Activated CD8-positive, alpha-beta memory T cell treated with anti-CD3 and anti-CD28 coated beads, Interleukin-2, amount 10 ng/mL, durations not matched to agents 7 days and 5 days (primary cell): ENCODE measurements at regions not wholly inside any gene's neighbourhood (a gene's known extent, or its start where the extent isn't known, plus 50 kb on each side); places are given as distances from the start of the nearest gene placed in this dataset.
"Not testable (repeated sequence)": the region's sequence is repeated elsewhere in the genome, so short reads cannot be mapped to it uniquely, and the experiment has no call there.

ENCODE experiments used
- ATAC-seq: fragments of 150-1000 bp; cut with Tn5 transposase; one replicate; pipeline ENCODE4 v1.10.0; 2021; ENCODE audit warnings: moderate library complexity
- CTCF ChIA-PET: fragments of 350-600 bp; sonication (Branson Sonifier 250); formaldehyde crosslinking; loops from one replicate; lab custom pipeline; 2021; ENCODE audit warnings: antibody characterized with exemption; lab: Charles Lee
- DNase-seq: peaks from one replicate; pipeline ENCODE4 v3.0.0-alpha.2; 2020
- H3K27ac Mint-ChIP-seq: one replicate; pipeline ENCODE4 v1.8.0; 2021; ENCODE audit warnings: mild to moderate bottlenecking, mixed read lengths
- H3K27me3 Mint-ChIP-seq: one replicate; pipeline ENCODE4 v1.8.0; 2021; ENCODE audit warnings: mixed read lengths
- H3K36me3 Mint-ChIP-seq: one replicate; pipeline ENCODE4 v1.8.0; 2021; ENCODE audit warnings: mild to moderate bottlenecking, mixed read lengths
- H3K4me1 Mint-ChIP-seq: one replicate; pipeline ENCODE4 v1.8.0; 2021; ENCODE audit warnings: mixed read lengths
- H3K4me3 Mint-ChIP-seq: one replicate; pipeline ENCODE4 v1.8.0; 2021; ENCODE audit warnings: mild to moderate bottlenecking, moderate library complexity, mixed read lengths
- H3K9me3 Mint-ChIP-seq: one replicate; pipeline ENCODE4 v1.8.0; 2022; ENCODE audit warnings: low read depth, mixed read lengths

DNA sequence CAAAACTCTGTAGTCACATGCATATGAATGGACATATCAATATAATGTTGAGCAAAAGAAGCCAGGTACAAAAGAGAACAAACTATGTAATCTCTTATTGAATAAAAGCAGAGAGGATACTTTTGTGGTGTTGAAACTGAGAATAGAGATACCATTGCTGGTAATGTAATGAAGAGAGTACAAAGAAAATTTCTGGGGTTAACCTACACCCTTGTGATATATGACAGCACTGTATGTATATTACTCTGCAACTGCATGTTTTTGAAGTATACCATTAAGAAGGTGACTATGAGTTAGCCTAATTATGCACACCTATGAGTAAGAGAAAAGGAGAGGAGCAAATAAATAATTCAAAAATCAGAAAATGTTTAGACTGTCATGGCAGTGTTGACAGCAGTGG is 268.8 kb upstream of the DEFB112 start:
- H3K4me1 Mint-ChIP-seq = no peaks in the 10 kb centered on the region
- no peaks in the 10 kb centered on the region for H3K27me3 Mint-ChIP-seq
- H3K4me3 Mint-ChIP-seq = no peak overlapping the region
- CTCF ChIA-PET = no interaction called here
- H3K9me3 Mint-ChIP-seq = peaks cover 1% of the 10 kb centered on the region
- no peak for ATAC-seq
- H3K36me3 Mint-ChIP-seq = no peaks in the 10 kb centered on the region
- H3K27ac Mint-ChIP-seq = no peak overlapping the region
- DNase-seq = no peak

DNA sequence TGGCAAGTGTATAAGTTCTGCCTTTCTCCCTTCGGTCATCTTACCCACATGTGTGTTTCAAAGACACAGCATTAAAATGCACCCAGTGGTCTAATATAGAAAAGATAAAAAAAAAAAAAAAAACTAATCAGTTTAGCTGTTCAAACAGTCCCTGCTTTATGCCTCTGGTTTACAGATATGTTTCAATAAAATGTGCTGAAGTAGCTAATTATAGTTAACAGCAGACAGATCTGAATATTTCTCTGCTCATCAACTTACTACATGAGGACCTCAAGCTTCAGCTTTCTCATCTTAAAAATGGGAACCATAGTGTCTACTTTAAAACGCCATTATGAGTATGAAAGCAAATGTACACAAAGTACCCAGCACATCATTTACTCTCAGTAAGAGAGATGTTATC is 280.6 kb upstream of the DEFB112 start:
- no peaks in the 10 kb centered on the region for H3K4me1 Mint-ChIP-seq
- no peaks in the 10 kb centered on the region for H3K27me3 Mint-ChIP-seq
- H3K4me3 Mint-ChIP-seq = no peak overlapping the region
- ATAC-seq = no peak
- no peaks in the 10 kb centered on the region for H3K36me3 Mint-ChIP-seq
- peaks cover 10% of the 10 kb centered on the region for H3K9me3 Mint-ChIP-seq
- no peak for DNase-seq
- CTCF ChIA-PET = no interaction called here
- no peak overlapping the region for H3K27ac Mint-ChIP-seq

GRCh38 chr6:50330963-50331362 is 281.2 kb upstream of the DEFB112 start:
- H3K4me1 Mint-ChIP-seq = no peaks in the 10 kb centered on the region
- no peak overlapping the region for H3K27ac Mint-ChIP-seq
- DNase-seq (no peak), ATAC-seq (no peak)
- no peak overlapping the region for H3K4me3 Mint-ChIP-seq
- H3K9me3 Mint-ChIP-seq = peaks cover 6% of the 10 kb centered on the region
- CTCF ChIA-PET = no interaction called here
- H3K27me3 Mint-ChIP-seq = no peaks in the 10 kb centered on the region
- H3K36me3 Mint-ChIP-seq = no peaks in the 10 kb centered on the region

- ATAC-seq = no peak
- DNase-seq = no peak
- Mint-ChIP-seq H3K9me3 (no peaks in the 10 kb centered on the region), H3K27me3 (no peaks in the 10 kb centered on the region), H3K36me3 (no peaks in the 10 kb centered on the region), H3K4me3 (no peak overlapping the region), H3K27ac (no peak overlapping the region), H3K4me1 (no peaks in the 10 kb centered on the region)
- CTCF ChIA-PET = no interaction called here
Measured at GRCh38 chr6:50333696-50334095, 284.0 kb upstream of the DEFB112 start.

- H3K27me3 Mint-ChIP-seq = no peaks in the 10 kb centered on the region
- no peak overlapping the region for H3K27ac Mint-ChIP-seq
- H3K4me1 Mint-ChIP-seq = no peaks in the 10 kb centered on the region
- no peaks in the 10 kb centered on the region for H3K36me3 Mint-ChIP-seq
- no peak for DNase-seq
- no peaks in the 10 kb centered on the region for H3K9me3 Mint-ChIP-seq
- H3K4me3 Mint-ChIP-seq = no peak overlapping the region
- no peak for ATAC-seq
- CTCF ChIA-PET = no interaction called here
Measured at GRCh38 chr6:50337532-50338122, 287.9 kb upstream of the DEFB112 start.

GRCh38 chr6:50353603-50354002 is 303.9 kb upstream of the DEFB112 start:
- no peaks in the 10 kb centered on the region for H3K27me3 Mint-ChIP-seq
- peaks cover 3% of the 10 kb centered on the region for H3K9me3 Mint-ChIP-seq
- no peak overlapping the region for H3K4me3 Mint-ChIP-seq
- H3K27ac Mint-ChIP-seq = no peak overlapping the region
- DNase-seq = no peak
- H3K4me1 Mint-ChIP-seq = no peaks in the 10 kb centered on the region
- no peaks in the 10 kb centered on the region for H3K36me3 Mint-ChIP-seq
- ATAC-seq = no peak
- CTCF ChIA-PET = no interaction called here

DNA sequence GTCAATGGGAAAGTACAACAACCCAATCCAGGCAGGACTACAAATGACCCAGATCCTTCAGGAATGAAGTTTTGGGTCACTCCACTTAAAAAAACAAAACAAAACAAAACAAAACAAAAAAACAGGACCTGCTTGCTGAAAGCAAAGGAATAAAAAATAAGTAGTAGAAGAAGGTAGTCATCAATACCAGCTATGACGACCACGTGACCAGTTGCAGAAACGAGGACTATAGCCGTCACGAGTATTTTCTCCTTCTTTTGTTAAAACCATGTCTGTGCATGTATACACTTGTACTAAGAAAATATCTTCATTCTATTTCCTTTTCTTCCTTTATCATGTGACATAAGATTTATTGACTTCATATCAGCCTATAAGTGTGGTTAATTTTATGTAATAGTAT is 308.4 kb upstream of the DEFB112 start:
- no peak for ATAC-seq
- H3K27me3 Mint-ChIP-seq = no peaks in the 10 kb centered on the region
- no peaks in the 10 kb centered on the region for H3K36me3 Mint-ChIP-seq
- no peak overlapping the region for H3K4me3 Mint-ChIP-seq
- peaks cover 8% of the 10 kb centered on the region for H3K9me3 Mint-ChIP-seq
- no peak overlapping the region for H3K27ac Mint-ChIP-seq
- CTCF ChIA-PET = no interaction called here
- H3K4me1 Mint-ChIP-seq = no peaks in the 10 kb centered on the region
- no peak for DNase-seq

GRCh38 chr6:50361641-50362331 is 312.1 kb upstream of the DEFB112 start:
- CTCF ChIA-PET = no interaction called here
- ATAC-seq (no peak), DNase-seq (no peak)
- H3K27me3 Mint-ChIP-seq = no peaks in the 10 kb centered on the region
- H3K36me3 Mint-ChIP-seq = no peaks in the 10 kb centered on the region
- peaks cover 5% of the 10 kb centered on the region for H3K9me3 Mint-ChIP-seq
- no peaks in the 10 kb centered on the region for H3K4me1 Mint-ChIP-seq
- no peak overlapping the region for H3K27ac Mint-ChIP-seq
- no peak overlapping the region for H3K4me3 Mint-ChIP-seq

DNA sequence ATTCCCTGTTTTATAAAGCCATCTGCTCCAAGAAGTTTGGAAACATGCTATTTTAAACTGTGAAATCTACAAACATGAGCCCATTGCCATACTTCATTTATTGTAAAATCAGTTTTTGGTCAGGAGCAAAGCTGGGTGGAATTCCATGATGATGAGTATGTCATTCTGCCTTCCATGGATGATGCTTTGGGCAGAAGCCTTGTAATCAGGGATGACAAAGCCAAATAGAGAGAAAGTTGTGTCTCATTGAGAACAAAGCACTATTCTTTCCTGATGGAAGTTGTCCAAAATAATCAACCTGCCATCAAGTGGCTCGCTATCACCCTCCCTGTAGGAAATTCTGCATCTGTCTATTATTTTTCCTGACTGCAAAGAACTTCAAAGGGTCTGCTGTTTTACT is 313.0 kb upstream of the DEFB112 start:
- CTCF ChIA-PET = no interaction called here

DNA sequence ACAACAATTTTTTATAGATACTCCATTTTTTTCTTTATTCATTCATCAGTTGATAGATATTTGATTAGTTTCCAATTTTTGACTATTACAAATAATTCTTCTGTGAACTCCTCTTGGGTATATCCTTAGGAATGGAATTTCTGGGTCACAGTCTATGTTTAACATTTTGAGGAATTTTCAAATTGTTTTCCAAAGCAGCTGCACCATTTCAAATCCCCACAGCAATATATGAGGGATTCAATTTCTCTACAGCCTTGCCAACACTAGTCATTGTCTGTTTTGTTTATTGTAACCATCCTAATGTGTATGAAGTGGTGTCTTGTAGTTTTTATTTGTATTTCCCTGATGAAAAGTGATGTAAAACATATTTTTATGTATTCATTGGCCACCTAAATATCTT is 320.3 kb upstream of the DEFB112 start:
- no peak overlapping the region for H3K27ac Mint-ChIP-seq
- no peak for DNase-seq
- peaks cover 3% of the 10 kb centered on the region for H3K9me3 Mint-ChIP-seq
- H3K4me1 Mint-ChIP-seq = no peaks in the 10 kb centered on the region
- ATAC-seq = no peak
- H3K4me3 Mint-ChIP-seq = no peak overlapping the region
- CTCF ChIA-PET = no interaction called here
- H3K27me3 Mint-ChIP-seq = no peaks in the 10 kb centered on the region
- no peaks in the 10 kb centered on the region for H3K36me3 Mint-ChIP-seq

More for the DNA sequence above, 313.0 kb upstream of the DEFB112 start:
- DNase-seq (no peak), ATAC-seq (no peak)
- Mint-ChIP-seq H3K4me1 (no peaks in the 10 kb centered on the region), H3K27me3 (no peaks in the 10 kb centered on the region), H3K36me3 (no peaks in the 10 kb centered on the region), H3K27ac (no peak overlapping the region), H3K9me3 (peaks cover 8% of the 10 kb centered on the region), H3K4me3 (no peak overlapping the region)

GRCh38 chr6:50380406-50381098 is 330.8 kb upstream of the DEFB112 start:
- H3K27me3 Mint-ChIP-seq = no peaks in the 10 kb centered on the region
- CTCF ChIA-PET = no interaction called here
- no peaks in the 10 kb centered on the region for H3K4me1 Mint-ChIP-seq
- H3K9me3 Mint-ChIP-seq = peaks cover 9% of the 10 kb centered on the region
- ATAC-seq (no peak), DNase-seq (no peak)
- no peak overlapping the region for H3K27ac Mint-ChIP-seq
- H3K36me3 Mint-ChIP-seq = no peaks in the 10 kb centered on the region
- no peak overlapping the region for H3K4me3 Mint-ChIP-seq

DNA sequence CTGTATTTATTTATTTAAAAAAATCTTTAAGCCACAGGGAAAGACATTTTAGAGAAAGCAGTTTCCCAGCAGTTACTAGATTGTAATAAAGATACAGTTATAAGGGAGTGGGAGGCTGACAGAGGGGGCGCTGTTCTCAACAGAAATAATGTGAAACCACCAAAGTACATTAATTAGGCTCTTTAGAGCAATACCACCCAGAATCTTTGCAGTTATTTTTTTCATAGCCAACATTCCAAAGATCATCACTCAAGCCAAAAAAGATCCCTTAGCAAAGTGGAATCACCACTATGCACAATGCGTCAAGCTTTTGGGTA is 331.3 kb upstream of the DEFB112 start:
- Mint-ChIP-seq H3K9me3 (peaks cover 9% of the 10 kb centered on the region), H3K4me3 (no peak overlapping the region), H3K27ac (no peak overlapping the region), H3K4me1 (no peaks in the 10 kb centered on the region), H3K27me3 (no peaks in the 10 kb centered on the region), H3K36me3 (no peaks in the 10 kb centered on the region)
- ATAC-seq (no peak), DNase-seq (no peak)
- CTCF ChIA-PET = no interaction called here

- H3K36me3 Mint-ChIP-seq = no peaks in the 10 kb centered on the region
- no peaks in the 10 kb centered on the region for H3K27me3 Mint-ChIP-seq
- no peaks in the 10 kb centered on the region for H3K4me1 Mint-ChIP-seq
- H3K4me3 Mint-ChIP-seq = no peak overlapping the region
- H3K27ac Mint-ChIP-seq = no peak overlapping the region
- ATAC-seq = no peak
- no peak for DNase-seq
- CTCF ChIA-PET = no interaction called here
- H3K9me3 Mint-ChIP-seq = peaks cover 4% of the 10 kb centered on the region
Measured at GRCh38 chr6:50390416-50390815, 322.9 kb upstream of the TFAP2D start.

DNA sequence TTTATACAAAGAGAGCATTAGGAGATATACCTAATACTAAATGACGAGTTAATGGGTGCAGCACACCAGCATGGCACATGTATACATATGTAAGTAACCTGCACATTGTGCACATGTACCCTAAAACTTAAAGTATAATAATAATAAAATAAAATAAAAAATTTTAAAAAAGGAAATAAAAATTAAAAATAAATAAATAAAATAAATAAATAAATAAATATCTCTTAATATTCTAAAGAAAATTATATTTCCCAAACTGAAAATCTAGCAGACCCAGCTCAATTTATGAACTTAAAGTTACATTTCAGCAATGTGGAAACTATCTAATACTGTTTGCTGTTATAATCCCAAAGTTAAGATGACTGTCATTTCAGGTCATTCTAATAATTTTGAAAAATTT is 319.2 kb upstream of the TFAP2D start:
- H3K36me3 Mint-ChIP-seq, H3K4me1 Mint-ChIP-seq, DNase-seq, CTCF ChIA-PET, H3K27me3 Mint-ChIP-seq, ATAC-seq, H3K4me3 Mint-ChIP-seq, H3K27ac Mint-ChIP-seq, H3K9me3 Mint-ChIP-seq: not testable (repeated sequence)
